Fibroblast of mammary gland (primary cell): ENCODE measurements at regions not wholly inside any gene's neighbourhood (a gene's known extent, or its start where the extent isn't known, plus 50 kb on each side); places are given as distances from the start of the nearest gene placed in this dataset.

ENCODE experiments used
- DNase-seq: peaks from one replicate; pipeline ENCODE4 v3.0.0-alpha.2; 2010; ENCODE audit warnings: low read depth
- H3K4me3 ChIP-seq: 2 replicates; pipeline ENCODE4 v1.5.1; 2011; ENCODE audit warnings: low read depth, mild to moderate bottlenecking, low read length, moderate library complexity; ENCODE audit not compliant: control insufficient read depth
- TF ChIP-seq, protein P1 (sequence below): conservative IDR thresholded peaks from 2 replicates; pipeline ENCODE4 v1.5.1; 2011; ENCODE audit warnings: low read depth, low read length, inconsistent platforms; ENCODE audit not compliant: control insufficient read depth, insufficient read depth

- no peak for DNase-seq
- H3K4me3 ChIP-seq: no peak overlapping the region
- TF ChIP-seq, protein P1, sequence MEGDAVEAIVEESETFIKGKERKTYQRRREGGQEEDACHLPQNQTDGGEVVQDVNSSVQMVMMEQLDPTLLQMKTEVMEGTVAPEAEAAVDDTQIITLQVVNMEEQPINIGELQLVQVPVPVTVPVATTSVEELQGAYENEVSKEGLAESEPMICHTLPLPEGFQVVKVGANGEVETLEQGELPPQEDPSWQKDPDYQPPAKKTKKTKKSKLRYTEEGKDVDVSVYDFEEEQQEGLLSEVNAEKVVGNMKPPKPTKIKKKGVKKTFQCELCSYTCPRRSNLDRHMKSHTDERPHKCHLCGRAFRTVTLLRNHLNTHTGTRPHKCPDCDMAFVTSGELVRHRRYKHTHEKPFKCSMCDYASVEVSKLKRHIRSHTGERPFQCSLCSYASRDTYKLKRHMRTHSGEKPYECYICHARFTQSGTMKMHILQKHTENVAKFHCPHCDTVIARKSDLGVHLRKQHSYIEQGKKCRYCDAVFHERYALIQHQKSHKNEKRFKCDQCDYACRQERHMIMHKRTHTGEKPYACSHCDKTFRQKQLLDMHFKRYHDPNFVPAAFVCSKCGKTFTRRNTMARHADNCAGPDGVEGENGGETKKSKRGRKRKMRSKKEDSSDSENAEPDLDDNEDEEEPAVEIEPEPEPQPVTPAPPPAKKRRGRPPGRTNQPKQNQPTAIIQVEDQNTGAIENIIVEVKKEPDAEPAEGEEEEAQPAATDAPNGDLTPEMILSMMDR: no peak
These were observed 118.3 kb upstream of the NCK2 start for GRCh38 chr2:105626212-105626965.

- H3K4me3 ChIP-seq: no peak overlapping the region
- TF ChIP-seq, protein P1: no peak
- DNase-seq: no peak
These were observed 119.1 kb upstream of the NCK2 start for GRCh38 chr2:105625632-105626031.

- DNase-seq: no peak
- no peak overlapping the region for H3K4me3 ChIP-seq
- TF ChIP-seq, protein P1: no peak
These were observed 123.7 kb upstream of the NCK2 start for GRCh38 chr2:105621038-105621437.

- TF ChIP-seq, protein P1: no peak
- no peak overlapping the region for H3K4me3 ChIP-seq
- DNase-seq: no peak
These were observed 126.4 kb upstream of the NCK2 start for GRCh38 chr2:105618351-105618659.

GRCh38 chr2:105617631-105618350 is 126.9 kb upstream of the NCK2 start:
- TF ChIP-seq, protein P1: no peak
- no peak overlapping the region for H3K4me3 ChIP-seq
- no peak for DNase-seq

DNA sequence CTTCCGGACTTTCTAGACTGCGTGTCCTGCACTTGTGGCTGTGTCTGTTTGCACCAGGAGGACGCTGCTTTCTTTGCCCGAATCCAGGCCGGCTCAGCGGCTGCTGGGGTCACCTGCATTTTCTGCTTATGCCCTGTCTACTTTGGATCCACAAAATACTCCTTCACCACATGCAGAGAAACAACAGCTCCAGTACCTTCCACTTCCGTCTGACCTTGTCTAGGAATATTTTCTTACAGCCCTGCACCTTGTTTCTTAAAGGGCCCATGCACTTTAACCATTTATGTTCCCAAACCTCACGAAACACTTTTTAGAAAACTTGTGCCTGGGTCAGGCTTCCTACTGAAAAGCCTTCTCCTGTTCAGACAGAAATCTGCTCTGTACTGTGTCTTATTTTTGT is 129.4 kb upstream of the NCK2 start:
- DNase-seq: no peak
- no peak overlapping the region for H3K4me3 ChIP-seq
- TF ChIP-seq, protein P1: no peak
